ENCODE measurements at regions not wholly inside any gene's neighbourhood (a gene's known extent, or its start where the extent isn't known, plus 50 kb on each side); places are given as distances from the start of the nearest gene placed in this dataset.

DNA sequence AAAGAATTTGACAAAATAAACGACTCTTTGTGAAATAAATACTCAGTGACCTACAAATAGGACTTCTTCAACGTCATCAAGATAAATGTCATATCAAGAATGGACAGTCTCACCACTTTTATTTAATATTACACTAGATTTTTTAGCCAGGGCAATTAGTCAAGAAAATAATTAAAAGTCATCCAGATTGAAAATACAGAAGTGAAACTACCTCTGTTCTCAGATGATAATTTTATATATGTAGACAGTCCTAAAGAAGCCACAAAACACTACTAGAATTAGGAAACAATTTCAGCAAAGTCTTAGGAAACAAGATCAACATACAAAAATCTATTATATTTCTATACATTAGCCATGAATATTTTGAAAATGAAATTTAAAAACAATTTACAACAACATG, 689.6 kb upstream of the SEL1L start:
- Histone ChIP-seq H3K27ac (ENCODE audit: low read depth in 2 of 2, low read length in 2 of 2) (no peak overlapping the region), H3K4me1 (ENCODE audit: control insufficient read depth in 2 of 3, insufficient read depth in 2 of 3, low read depth in 1 of 3, low read length in 3 of 3) (no peaks in the 10 kb centered on the region), H3K9ac (ENCODE audit: low read length in 3 of 3) (no peak overlapping the region), H3K4me3 (ENCODE audit: low read length in 3 of 3) (no peak overlapping the region), H3K27me3 (ENCODE audit: control insufficient read depth, insufficient read depth, low read length) (no peaks in the 10 kb centered on the region), H3K36me3 (ENCODE audit: control insufficient read depth in 2 of 3, insufficient read depth in 3 of 3, low read length in 3 of 3) (no peaks in the 10 kb centered on the region), H3K9me3 (ENCODE audit: control insufficient read depth in 2 of 3, insufficient read depth in 1 of 3, low read length in 3 of 3) (no peaks in the 10 kb centered on the region)
- DNase-seq = no peak
- intact Hi-C loops (cut with DNase I) = no loop called here
- no peak for FAIRE-seq
- TF ChIP-seq CTCF (IDR thresholded peaks at IDR 0.05; ENCODE audit: borderline replicate concordance, extremely low read depth, insufficient read depth) = no peak

- no peak overlapping the region for H3K9ac ChIP-seq (ENCODE audit: low read length in 3 of 3)
- TF ChIP-seq CTCF (IDR thresholded peaks at IDR 0.05; ENCODE audit: borderline replicate concordance, extremely low read depth, insufficient read depth) = no peak
- DNase-seq (no peak), FAIRE-seq (no peak)
- no peak overlapping the region for H3K4me3 ChIP-seq (ENCODE audit: low read length in 3 of 3)
- H3K27ac ChIP-seq (ENCODE audit: low read depth in 2 of 2, low read length in 2 of 2) = no peak overlapping the region
- H3K36me3 ChIP-seq (ENCODE audit: control insufficient read depth in 2 of 3, insufficient read depth in 3 of 3, low read length in 3 of 3) = no peaks in the 10 kb centered on the region
- H3K9me3 ChIP-seq (ENCODE audit: control insufficient read depth in 2 of 3, insufficient read depth in 1 of 3, low read length in 3 of 3) = no peaks in the 10 kb centered on the region
- intact Hi-C loops (cut with DNase I) = no loop called here
- H3K27me3 ChIP-seq (ENCODE audit: control insufficient read depth, insufficient read depth, low read length) = no peaks in the 10 kb centered on the region
- no peaks in the 10 kb centered on the region for H3K4me1 ChIP-seq (ENCODE audit: control insufficient read depth in 2 of 3, insufficient read depth in 2 of 3, low read depth in 1 of 3, low read length in 3 of 3)
These were observed 691.0 kb upstream of the SEL1L start for GRCh38 chr14:82224610-82225009.

- no peaks in the 10 kb centered on the region for H3K27me3 ChIP-seq (ENCODE audit: control insufficient read depth, insufficient read depth, low read length)
- TF ChIP-seq CTCF (IDR thresholded peaks at IDR 0.05; ENCODE audit: borderline replicate concordance, extremely low read depth, insufficient read depth) = no peak
- no peaks in the 10 kb centered on the region for H3K4me1 ChIP-seq (ENCODE audit: control insufficient read depth in 2 of 3, insufficient read depth in 2 of 3, low read depth in 1 of 3, low read length in 3 of 3)
- no peaks in the 10 kb centered on the region for H3K9me3 ChIP-seq (ENCODE audit: control insufficient read depth in 2 of 3, insufficient read depth in 1 of 3, low read length in 3 of 3)
- intact Hi-C loops (cut with DNase I) = no loop called here
- H3K27ac ChIP-seq (ENCODE audit: low read depth in 2 of 2, low read length in 2 of 2) = no peak overlapping the region
- no peaks in the 10 kb centered on the region for H3K36me3 ChIP-seq (ENCODE audit: control insufficient read depth in 2 of 3, insufficient read depth in 3 of 3, low read length in 3 of 3)
- no peak overlapping the region for H3K4me3 ChIP-seq (ENCODE audit: low read length in 3 of 3)
- DNase-seq (no peak), FAIRE-seq (no peak)
- no peak overlapping the region for H3K9ac ChIP-seq (ENCODE audit: low read length in 3 of 3)
These were observed 697.1 kb upstream of the SEL1L start for GRCh38 chr14:82230748-82231147.

- Histone ChIP-seq H3K4me1 (ENCODE audit: control insufficient read depth in 2 of 3, insufficient read depth in 2 of 3, low read depth in 1 of 3, low read length in 3 of 3) (no peaks in the 10 kb centered on the region), H3K9me3 (ENCODE audit: control insufficient read depth in 2 of 3, insufficient read depth in 1 of 3, low read length in 3 of 3) (no peaks in the 10 kb centered on the region), H3K27ac (ENCODE audit: low read depth in 2 of 2, low read length in 2 of 2) (no peak overlapping the region), H3K9ac (ENCODE audit: low read length in 3 of 3) (no peak overlapping the region), H3K36me3 (ENCODE audit: control insufficient read depth in 2 of 3, insufficient read depth in 3 of 3, low read length in 3 of 3) (no peaks in the 10 kb centered on the region), H3K27me3 (ENCODE audit: control insufficient read depth, insufficient read depth, low read length) (no peaks in the 10 kb centered on the region), H3K4me3 (ENCODE audit: low read length in 3 of 3) (no peak overlapping the region)
- FAIRE-seq = no peak
- no peak for TF ChIP-seq CTCF (IDR thresholded peaks at IDR 0.05; ENCODE audit: borderline replicate concordance, extremely low read depth, insufficient read depth)
- peak in 2 of 5 donors; percentile 30 to 49 for DNase-seq
- intact Hi-C loops (cut with DNase I) = no loop called here
These were observed 705.0 kb upstream of the SEL1L start for GRCh38 chr14:82238649-82239048.

Measured in kidney (tissue), 13 donors.